Ecto neural progenitor cell (in vitro differentiated cells): ENCODE measurements at regions not wholly inside any gene's neighbourhood (a gene's known extent, or its start where the extent isn't known, plus 50 kb on each side); places are given as distances from the start of the nearest gene placed in this dataset.

ENCODE experiments used
- DNase-seq: peaks from one replicate; pipeline ENCODE4 v3.0.0-alpha.2; 2018; ENCODE audit warnings: low spot score

- no peak for DNase-seq
Measured at GRCh38 chr5:66472010-66472409, 124.2 kb upstream of the MAST4 start.

GRCh38 chr5:66475731-66476130 is 120.5 kb upstream of the MAST4 start:
- DNase-seq = no peak

GRCh38 chr5:66477596-66477995 is 118.6 kb upstream of the MAST4 start:
- no peak for DNase-seq

- DNase-seq = no peak
Measured at GRCh38 chr5:66494437-66494836, 101.8 kb upstream of the MAST4 start.

- no peak for DNase-seq
Measured at GRCh38 chr5:66498791-66499207, 97.4 kb upstream of the MAST4 start.

GRCh38 chr5:66503203-66503789 is 92.9 kb upstream of the MAST4 start:
- DNase-seq = no peak

GRCh38 chr5:66507106-66507505 is 89.1 kb upstream of the MAST4 start:
- no peak for DNase-seq

- DNase-seq = no peak
Measured at GRCh38 chr5:66511491-66511890, 84.7 kb upstream of the MAST4 start.

- DNase-seq = no peak
Measured at GRCh38 chr5:66513130-66513529, 83.1 kb upstream of the MAST4 start.

- no peak for DNase-seq
Measured at GRCh38 chr5:66515209-66515608, 81.0 kb upstream of the MAST4 start.

- DNase-seq = no peak
Measured at GRCh38 chr5:66516550-66516949, 79.6 kb upstream of the MAST4 start.

GRCh38 chr5:66517351-66517750 is 78.8 kb upstream of the MAST4 start:
- no peak for DNase-seq

GRCh38 chr5:66518052-66518451 is 78.1 kb upstream of the MAST4 start:
- no peak for DNase-seq

- DNase-seq = no peak
Measured at GRCh38 chr5:66518753-66519152, 77.4 kb upstream of the MAST4 start.

GRCh38 chr5:66519626-66520025 is 76.6 kb upstream of the MAST4 start:
- DNase-seq = no peak

- no peak for DNase-seq
Measured at GRCh38 chr5:66520854-66521253, 75.3 kb upstream of the MAST4 start.

GRCh38 chr5:66527478-66528035 is 68.6 kb upstream of the MAST4 start:
- no peak for DNase-seq

GRCh38 chr5:66529182-66529581 is 67.0 kb upstream of the MAST4 start:
- no peak for DNase-seq

GRCh38 chr5:66529704-66530103 is 66.5 kb upstream of the MAST4 start:
- no peak for DNase-seq

- DNase-seq = no peak
Measured at GRCh38 chr5:66538126-66538525, 58.1 kb upstream of the MAST4 start.

GRCh38 chr5:66538531-66538930 is 57.7 kb upstream of the MAST4 start:
- no peak for DNase-seq

- DNase-seq = no peak
Measured at GRCh38 chr5:66540078-66540477, 56.1 kb upstream of the MAST4 start.

- no peak for DNase-seq
Measured at GRCh38 chr5:66542711-66543110, 53.5 kb upstream of the MAST4 start.
